ENCODE measurements at regions not wholly inside any gene's neighbourhood (a gene's known extent, or its start where the extent isn't known, plus 50 kb on each side); places are given as distances from the start of the nearest gene placed in this dataset.

DNA sequence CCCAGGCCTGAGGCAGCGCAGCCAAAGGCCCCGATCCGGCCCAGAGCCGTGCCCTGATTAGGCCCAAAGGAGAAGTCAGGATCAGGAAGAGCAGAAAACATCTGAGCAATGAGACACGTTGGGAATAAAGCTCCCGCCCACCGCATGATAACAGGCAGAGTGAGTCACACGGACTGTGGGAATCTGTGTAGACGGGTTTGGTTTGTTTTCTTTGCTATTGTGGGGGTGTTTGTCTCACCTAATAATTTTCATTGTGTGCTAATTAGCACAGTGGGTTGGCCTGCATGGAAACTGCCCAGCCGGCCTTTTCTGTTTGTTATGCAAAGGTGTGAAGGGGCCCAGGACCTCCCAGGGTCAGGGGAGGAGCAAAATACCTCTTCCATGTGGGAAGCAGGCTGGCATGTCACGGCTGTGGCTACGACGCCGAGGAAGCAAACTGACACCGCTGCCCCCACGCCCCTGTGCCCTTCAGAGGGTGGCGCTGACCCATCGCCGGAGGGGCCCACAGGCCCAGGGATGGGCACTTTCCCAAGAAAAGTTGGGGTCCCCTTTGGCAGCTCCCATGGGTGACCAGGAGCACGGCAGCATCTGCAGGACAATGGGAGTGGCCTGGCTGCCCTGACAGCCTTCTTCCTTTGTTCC is 68.4 kb upstream of the CTDP1 start:
- no peaks in the 10 kb centered on the region for H3K9me3 ChIP-seq (ENCODE audit: control insufficient read depth in 2 of 3, insufficient read depth in 1 of 3, low read length in 3 of 3)
- no peaks in the 10 kb centered on the region for H3K4me1 ChIP-seq (ENCODE audit: control insufficient read depth in 2 of 3, insufficient read depth in 2 of 3, low read depth in 1 of 3, low read length in 3 of 3)
- no peak overlapping the region for H3K27ac ChIP-seq (ENCODE audit: low read depth in 2 of 2, low read length in 2 of 2)
- H3K9ac ChIP-seq (ENCODE audit: low read length in 3 of 3) = no peak overlapping the region
- H3K27me3 ChIP-seq (ENCODE audit: control insufficient read depth, insufficient read depth, low read length) = no peaks in the 10 kb centered on the region
- FAIRE-seq (no peak), DNase-seq (peak in 1 of 5 donors; percentile 54)
- no peaks in the 10 kb centered on the region for H3K36me3 ChIP-seq (ENCODE audit: control insufficient read depth in 2 of 3, insufficient read depth in 3 of 3, low read length in 3 of 3)
- intact Hi-C loops (cut with DNase I) = no loop called here
- H3K4me3 ChIP-seq (ENCODE audit: low read length in 3 of 3) = no peak overlapping the region
- TF ChIP-seq, protein P1, sequence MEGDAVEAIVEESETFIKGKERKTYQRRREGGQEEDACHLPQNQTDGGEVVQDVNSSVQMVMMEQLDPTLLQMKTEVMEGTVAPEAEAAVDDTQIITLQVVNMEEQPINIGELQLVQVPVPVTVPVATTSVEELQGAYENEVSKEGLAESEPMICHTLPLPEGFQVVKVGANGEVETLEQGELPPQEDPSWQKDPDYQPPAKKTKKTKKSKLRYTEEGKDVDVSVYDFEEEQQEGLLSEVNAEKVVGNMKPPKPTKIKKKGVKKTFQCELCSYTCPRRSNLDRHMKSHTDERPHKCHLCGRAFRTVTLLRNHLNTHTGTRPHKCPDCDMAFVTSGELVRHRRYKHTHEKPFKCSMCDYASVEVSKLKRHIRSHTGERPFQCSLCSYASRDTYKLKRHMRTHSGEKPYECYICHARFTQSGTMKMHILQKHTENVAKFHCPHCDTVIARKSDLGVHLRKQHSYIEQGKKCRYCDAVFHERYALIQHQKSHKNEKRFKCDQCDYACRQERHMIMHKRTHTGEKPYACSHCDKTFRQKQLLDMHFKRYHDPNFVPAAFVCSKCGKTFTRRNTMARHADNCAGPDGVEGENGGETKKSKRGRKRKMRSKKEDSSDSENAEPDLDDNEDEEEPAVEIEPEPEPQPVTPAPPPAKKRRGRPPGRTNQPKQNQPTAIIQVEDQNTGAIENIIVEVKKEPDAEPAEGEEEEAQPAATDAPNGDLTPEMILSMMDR (IDR thresholded peaks at IDR 0.05; ENCODE audit: borderline replicate concordance, extremely low read depth, insufficient read depth) = no peak

DNA sequence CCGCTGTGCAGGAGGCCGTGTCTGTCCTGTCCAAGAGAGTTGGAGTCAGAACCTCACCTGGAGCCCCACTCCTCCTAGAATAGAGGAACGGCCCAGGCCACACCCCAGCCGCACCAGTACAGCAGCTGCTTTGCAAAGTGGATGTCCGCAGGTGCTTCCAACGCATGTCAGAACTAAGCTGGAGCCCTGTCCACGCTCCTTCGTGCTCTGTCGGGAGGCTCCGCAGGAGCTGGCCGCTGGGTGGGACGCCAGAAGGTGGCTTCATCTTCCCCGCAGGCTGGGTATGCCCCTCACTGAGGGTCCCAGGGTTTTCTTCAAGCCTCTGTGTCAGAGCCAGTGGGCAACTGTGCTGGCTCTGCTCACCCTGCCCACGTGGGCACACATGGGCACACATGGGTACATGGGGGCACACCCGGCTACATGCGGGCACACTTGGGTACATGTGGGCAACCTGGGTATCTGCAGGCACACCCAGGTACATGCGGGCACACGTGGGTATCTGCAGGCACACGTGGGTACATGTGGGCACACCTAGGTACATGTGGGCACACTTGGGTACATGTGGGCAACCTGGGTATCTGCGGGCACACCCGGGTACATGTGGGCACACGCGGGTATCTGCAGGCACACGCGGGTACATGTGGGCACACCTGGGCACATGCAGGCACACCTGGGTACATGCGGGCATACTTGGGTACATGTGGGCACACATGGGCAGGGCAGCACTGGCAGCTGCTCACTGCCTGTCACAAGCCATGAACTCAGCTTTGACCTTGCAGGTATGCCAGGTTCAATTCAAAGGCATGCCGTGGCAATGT is 67.1 kb upstream of the CTDP1 start:
- TF ChIP-seq, protein P1 (IDR thresholded peaks at IDR 0.05; ENCODE audit: borderline replicate concordance, extremely low read depth, insufficient read depth) = no peak
- intact Hi-C loops (cut with DNase I) = no loop called here
- Histone ChIP-seq H3K27me3 (ENCODE audit: control insufficient read depth, insufficient read depth, low read length) (no peaks in the 10 kb centered on the region), H3K4me3 (ENCODE audit: low read length in 3 of 3) (no peak overlapping the region), H3K9ac (ENCODE audit: low read length in 3 of 3) (no peak overlapping the region), H3K36me3 (ENCODE audit: control insufficient read depth in 2 of 3, insufficient read depth in 3 of 3, low read length in 3 of 3) (no peaks in the 10 kb centered on the region), H3K9me3 (ENCODE audit: control insufficient read depth in 2 of 3, insufficient read depth in 1 of 3, low read length in 3 of 3) (no peaks in the 10 kb centered on the region), H3K4me1 (ENCODE audit: control insufficient read depth in 2 of 3, insufficient read depth in 2 of 3, low read depth in 1 of 3, low read length in 3 of 3) (no peaks in the 10 kb centered on the region), H3K27ac (ENCODE audit: low read depth in 2 of 2, low read length in 2 of 2) (no peak overlapping the region)
- DNase-seq (peak in 1 of 5 donors; percentile 39), FAIRE-seq (no peak)

DNA sequence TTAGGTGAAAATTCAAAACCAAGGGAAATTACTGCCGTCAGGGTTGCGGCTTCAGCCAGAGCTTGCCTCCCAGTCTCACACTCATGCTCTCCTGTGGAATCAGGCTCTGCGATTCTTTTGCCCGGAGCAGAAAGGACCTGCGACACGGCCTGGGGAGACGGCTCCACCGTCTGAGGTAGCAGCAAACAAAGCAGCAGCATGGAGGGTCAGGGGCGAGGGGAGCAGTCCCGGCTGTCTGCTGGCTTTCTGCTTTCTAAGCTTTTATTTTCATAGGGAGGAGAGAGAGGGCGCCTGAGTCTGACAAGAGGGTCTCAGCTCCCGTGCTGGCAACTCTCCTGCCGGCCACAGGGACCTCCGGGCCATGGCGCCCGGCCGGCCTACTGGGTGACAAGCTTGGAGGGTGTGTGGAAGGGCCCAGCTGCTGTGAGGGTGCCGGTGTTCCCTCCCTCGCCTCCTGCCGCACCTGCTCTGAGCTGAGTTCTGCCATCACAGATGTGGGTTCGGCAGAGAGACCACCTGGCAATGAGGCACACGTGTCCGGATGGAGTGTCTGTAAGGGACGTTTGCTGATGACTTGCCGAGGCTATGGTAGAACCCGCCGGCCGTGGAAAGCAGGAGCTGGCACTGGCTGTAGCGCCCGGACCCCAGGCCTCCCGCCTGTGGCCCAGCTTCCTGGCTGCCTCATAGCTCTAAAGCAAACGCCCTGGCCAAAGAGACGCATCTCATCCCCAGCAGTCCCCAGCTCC is 66.2 kb upstream of the CTDP1 start:
- TF ChIP-seq, protein P1 (IDR thresholded peaks at IDR 0.05; ENCODE audit: borderline replicate concordance, extremely low read depth, insufficient read depth) = no peak
- Histone ChIP-seq H3K9me3 (ENCODE audit: control insufficient read depth in 2 of 3, insufficient read depth in 1 of 3, low read length in 3 of 3) (no peaks in the 10 kb centered on the region), H3K36me3 (ENCODE audit: control insufficient read depth in 2 of 3, insufficient read depth in 3 of 3, low read length in 3 of 3) (no peaks in the 10 kb centered on the region), H3K27me3 (ENCODE audit: control insufficient read depth, insufficient read depth, low read length) (no peaks in the 10 kb centered on the region), H3K4me3 (ENCODE audit: low read length in 3 of 3) (no peak overlapping the region), H3K27ac (ENCODE audit: low read depth in 2 of 2, low read length in 2 of 2) (no peak overlapping the region), H3K4me1 (ENCODE audit: control insufficient read depth in 2 of 3, insufficient read depth in 2 of 3, low read depth in 1 of 3, low read length in 3 of 3) (no peaks in the 10 kb centered on the region), H3K9ac (ENCODE audit: low read length in 3 of 3) (no peak overlapping the region)
- FAIRE-seq (no peak), DNase-seq (peak in 1 of 5 donors; percentile 63)
- intact Hi-C loops (cut with DNase I) = no loop called here
